SK-N-DZ (cell line): ENCODE measurements at regions not wholly inside any gene's neighbourhood (a gene's known extent, or its start where the extent isn't known, plus 50 kb on each side); places are given as distances from the start of the nearest gene placed in this dataset.

ENCODE experiments used
- DNase-seq: peaks from one replicate; pipeline ENCODE4 v3.0.0-alpha.2; 2015; ENCODE audit warnings: low spot score

- no peak for DNase-seq
Measured at GRCh38 chr9:13899924-13900323, 414.0 kb downstream of the NFIB start.

- DNase-seq, result no peak
Measured at GRCh38 chr9:13898957-13899356, 415.0 kb downstream of the NFIB start.

- DNase-seq, result no peak
Measured at GRCh38 chr9:13896922-13897835, 416.8 kb downstream of the NFIB start.

- no peak for DNase-seq
Measured at GRCh38 chr9:13896047-13896446, 417.9 kb downstream of the NFIB start.

- DNase-seq, result no peak
Measured at GRCh38 chr9:13885258-13885657, 428.7 kb downstream of the NFIB start.

- DNase-seq, result no peak
Measured at GRCh38 chr9:13879981-13880380, 434.0 kb downstream of the NFIB start.

GRCh38 chr9:13879011-13879410 lies 434.9 kb downstream of the NFIB start:
- DNase-seq, result no peak

GRCh38 chr9:13878241-13878711 lies 435.7 kb downstream of the NFIB start:
- no peak for DNase-seq

- no peak for DNase-seq
Measured at GRCh38 chr9:13876741-13877140, 437.2 kb downstream of the NFIB start.

- no peak for DNase-seq
Measured at GRCh38 chr9:13873203-13873602, 440.7 kb downstream of the NFIB start.

GRCh38 chr9:13868336-13868735 lies 445.6 kb downstream of the NFIB start:
- DNase-seq, result no peak

GRCh38 chr9:13865869-13866268 lies 448.1 kb downstream of the NFIB start:
- no peak for DNase-seq

- no peak for DNase-seq
Measured at GRCh38 chr9:13863112-13863511, 450.8 kb downstream of the NFIB start.

GRCh38 chr9:13862654-13863053 lies 451.3 kb downstream of the NFIB start:
- no peak for DNase-seq

- DNase-seq, result no peak
Measured at GRCh38 chr9:13860946-13861640, 452.8 kb downstream of the NFIB start.

- DNase-seq, result no peak
Measured at GRCh38 chr9:13860019-13860418, 453.9 kb downstream of the NFIB start.

- no peak for DNase-seq
Measured at GRCh38 chr9:13857521-13857920, 456.4 kb downstream of the NFIB start.

- no peak for DNase-seq
Measured at GRCh38 chr9:13847270-13847669, 466.7 kb downstream of the NFIB start.

GRCh38 chr9:13845460-13845859 lies 468.5 kb downstream of the NFIB start:
- no peak for DNase-seq

GRCh38 chr9:13841746-13842462 lies 472.0 kb downstream of the NFIB start:
- DNase-seq, result no peak

- no peak for DNase-seq
Measured at GRCh38 chr9:13832446-13832845, 481.5 kb downstream of the NFIB start.

GRCh38 chr9:13823026-13823425 lies 490.9 kb downstream of the NFIB start:
- DNase-seq, result no peak
